ENCODE measurements at regions not wholly inside any gene's neighbourhood (a gene's known extent, or its start where the extent isn't known, plus 50 kb on each side); places are given as distances from the start of the nearest gene placed in this dataset.

DNA sequence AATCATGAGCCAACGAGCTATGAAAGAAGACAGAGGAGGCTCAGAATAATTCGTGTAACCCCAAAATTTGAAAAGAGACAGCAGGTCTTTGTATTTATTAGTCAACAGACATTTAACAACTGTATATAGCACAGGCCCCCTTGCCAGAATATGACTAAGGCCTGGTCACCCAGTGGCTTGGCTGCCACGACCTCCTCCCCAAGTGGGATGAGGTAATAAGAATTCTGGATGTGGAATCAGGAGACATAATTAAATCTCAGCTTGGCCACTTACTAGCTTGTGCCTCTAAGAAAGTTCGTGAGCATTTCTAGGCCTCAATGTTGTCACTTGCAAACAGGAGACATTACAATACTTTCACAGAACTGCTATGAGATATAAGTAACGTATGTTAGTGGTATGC is 134.2 kb upstream of the TNFSF4 start:
- H3K27ac ChIP-seq (ENCODE audit: low read length), result no peak overlapping the region
- no TSS peak for BruUV-seq (replicated peaks)

DNA sequence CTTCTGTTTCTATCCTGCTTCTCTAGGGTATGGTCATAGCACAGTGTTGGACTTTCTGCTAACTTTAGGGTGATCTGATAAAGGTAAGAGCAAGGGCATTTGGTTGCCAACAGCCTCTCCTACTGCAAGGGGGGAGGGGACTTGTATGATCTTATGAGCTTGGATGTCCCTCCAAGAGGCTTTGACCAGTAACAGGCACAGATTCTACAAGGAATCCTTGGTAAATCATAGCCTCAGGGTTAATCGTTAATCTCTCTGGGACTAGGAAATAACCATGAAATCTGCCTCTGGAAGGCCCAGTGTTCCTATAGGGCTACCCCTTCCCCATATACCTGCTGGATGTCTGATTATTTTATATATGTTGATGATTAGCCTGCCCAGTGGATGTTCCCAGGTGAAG is 134.8 kb upstream of the TNFSF4 start:
- Histone ChIP-seq H3K9me3 (ENCODE audit: control insufficient read depth, insufficient read depth, low read depth, low read length) (no peaks in the 10 kb centered on the region), H3K27me3 (ENCODE audit: control insufficient read depth, insufficient read depth, low read length) (no peaks in the 10 kb centered on the region), H3K4me3 (ENCODE audit: low read depth in 2 of 2, low read length in 2 of 2) (no peak overlapping the region), H3K36me3 (ENCODE audit: control insufficient read depth, insufficient read depth, low read length) (no peaks in the 10 kb centered on the region), H3K27ac (ENCODE audit: low read length) (no peak overlapping the region), H3K4me1 (ENCODE audit: control insufficient read depth, insufficient read depth, low read length) (no peaks in the 10 kb centered on the region)
- TF ChIP-seq, protein P1, sequence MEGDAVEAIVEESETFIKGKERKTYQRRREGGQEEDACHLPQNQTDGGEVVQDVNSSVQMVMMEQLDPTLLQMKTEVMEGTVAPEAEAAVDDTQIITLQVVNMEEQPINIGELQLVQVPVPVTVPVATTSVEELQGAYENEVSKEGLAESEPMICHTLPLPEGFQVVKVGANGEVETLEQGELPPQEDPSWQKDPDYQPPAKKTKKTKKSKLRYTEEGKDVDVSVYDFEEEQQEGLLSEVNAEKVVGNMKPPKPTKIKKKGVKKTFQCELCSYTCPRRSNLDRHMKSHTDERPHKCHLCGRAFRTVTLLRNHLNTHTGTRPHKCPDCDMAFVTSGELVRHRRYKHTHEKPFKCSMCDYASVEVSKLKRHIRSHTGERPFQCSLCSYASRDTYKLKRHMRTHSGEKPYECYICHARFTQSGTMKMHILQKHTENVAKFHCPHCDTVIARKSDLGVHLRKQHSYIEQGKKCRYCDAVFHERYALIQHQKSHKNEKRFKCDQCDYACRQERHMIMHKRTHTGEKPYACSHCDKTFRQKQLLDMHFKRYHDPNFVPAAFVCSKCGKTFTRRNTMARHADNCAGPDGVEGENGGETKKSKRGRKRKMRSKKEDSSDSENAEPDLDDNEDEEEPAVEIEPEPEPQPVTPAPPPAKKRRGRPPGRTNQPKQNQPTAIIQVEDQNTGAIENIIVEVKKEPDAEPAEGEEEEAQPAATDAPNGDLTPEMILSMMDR (IDR thresholded peaks at IDR 0.05), result no peak
- TF ChIP-seq POLR2AphosphoS5 (IDR thresholded peaks at IDR 0.05; ENCODE audit: low read depth, low read length) (no peak), SIN3A (IDR thresholded peaks at IDR 0.05; ENCODE audit: borderline replicate concordance, insufficient read depth, low read depth, low read length) (no peak), TCF7L2 (IDR thresholded peaks at IDR 0.05; ENCODE audit: low read depth, low read length) (no peak)
- TF ChIP-seq, protein P2, sequence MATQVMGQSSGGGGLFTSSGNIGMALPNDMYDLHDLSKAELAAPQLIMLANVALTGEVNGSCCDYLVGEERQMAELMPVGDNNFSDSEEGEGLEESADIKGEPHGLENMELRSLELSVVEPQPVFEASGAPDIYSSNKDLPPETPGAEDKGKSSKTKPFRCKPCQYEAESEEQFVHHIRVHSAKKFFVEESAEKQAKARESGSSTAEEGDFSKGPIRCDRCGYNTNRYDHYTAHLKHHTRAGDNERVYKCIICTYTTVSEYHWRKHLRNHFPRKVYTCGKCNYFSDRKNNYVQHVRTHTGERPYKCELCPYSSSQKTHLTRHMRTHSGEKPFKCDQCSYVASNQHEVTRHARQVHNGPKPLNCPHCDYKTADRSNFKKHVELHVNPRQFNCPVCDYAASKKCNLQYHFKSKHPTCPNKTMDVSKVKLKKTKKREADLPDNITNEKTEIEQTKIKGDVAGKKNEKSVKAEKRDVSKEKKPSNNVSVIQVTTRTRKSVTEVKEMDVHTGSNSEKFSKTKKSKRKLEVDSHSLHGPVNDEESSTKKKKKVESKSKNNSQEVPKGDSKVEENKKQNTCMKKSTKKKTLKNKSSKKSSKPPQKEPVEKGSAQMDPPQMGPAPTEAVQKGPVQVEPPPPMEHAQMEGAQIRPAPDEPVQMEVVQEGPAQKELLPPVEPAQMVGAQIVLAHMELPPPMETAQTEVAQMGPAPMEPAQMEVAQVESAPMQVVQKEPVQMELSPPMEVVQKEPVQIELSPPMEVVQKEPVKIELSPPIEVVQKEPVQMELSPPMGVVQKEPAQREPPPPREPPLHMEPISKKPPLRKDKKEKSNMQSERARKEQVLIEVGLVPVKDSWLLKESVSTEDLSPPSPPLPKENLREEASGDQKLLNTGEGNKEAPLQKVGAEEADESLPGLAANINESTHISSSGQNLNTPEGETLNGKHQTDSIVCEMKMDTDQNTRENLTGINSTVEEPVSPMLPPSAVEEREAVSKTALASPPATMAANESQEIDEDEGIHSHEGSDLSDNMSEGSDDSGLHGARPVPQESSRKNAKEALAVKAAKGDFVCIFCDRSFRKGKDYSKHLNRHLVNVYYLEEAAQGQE (IDR thresholded peaks at IDR 0.05; ENCODE audit: insufficient read depth in 1 of 2, low read depth in 2 of 2, low read length in 1 of 2), result no peak
- intact Hi-C loops (cut with micrococcal nuclease; ENCODE audit: unreplicated experiment), result no loop called here
- no TSS peak for BruUV-seq (replicated peaks)
- CTCF ChIA-PET, result no interaction called here
- in situ Hi-C loops (cut with HindIII; ENCODE audit: low pct_unique_long_range_greater_than_20kb, low sequenced_read_pairs), result no loop called here
- POLR2A ChIA-PET, result no interaction called here
- DNase-seq (ENCODE audit: low read depth, low spot score), result no peak
- no peak for ATAC-seq

More for the DNA sequence above, 134.2 kb upstream of the TNFSF4 start:
- no peaks in the 10 kb centered on the region for H3K9me3 ChIP-seq (ENCODE audit: control insufficient read depth, insufficient read depth, low read depth, low read length)
- ChIA-PET POLR2A (no interaction called here), CTCF (no interaction called here)
- no peaks in the 10 kb centered on the region for H3K4me1 ChIP-seq (ENCODE audit: control insufficient read depth, insufficient read depth, low read length)
- DNase-seq (ENCODE audit: low read depth, low spot score), result no peak
- H3K27me3 ChIP-seq (ENCODE audit: control insufficient read depth, insufficient read depth, low read length), result no peaks in the 10 kb centered on the region
- no peak for TF ChIP-seq TCF7L2 (IDR thresholded peaks at IDR 0.05; ENCODE audit: low read depth, low read length)
- TF ChIP-seq SIN3A (IDR thresholded peaks at IDR 0.05; ENCODE audit: borderline replicate concordance, insufficient read depth, low read depth, low read length), result no peak
- TF ChIP-seq POLR2AphosphoS5 (IDR thresholded peaks at IDR 0.05; ENCODE audit: low read depth, low read length), result no peak
- in situ Hi-C loops (cut with HindIII; ENCODE audit: low pct_unique_long_range_greater_than_20kb, low sequenced_read_pairs) (no loop called here), intact Hi-C loops (cut with micrococcal nuclease; ENCODE audit: unreplicated experiment) (no loop called here)
- ATAC-seq, result no peak
- H3K4me3 ChIP-seq (ENCODE audit: low read depth in 2 of 2, low read length in 2 of 2), result no peak overlapping the region
- no peaks in the 10 kb centered on the region for H3K36me3 ChIP-seq (ENCODE audit: control insufficient read depth, insufficient read depth, low read length)

DNA sequence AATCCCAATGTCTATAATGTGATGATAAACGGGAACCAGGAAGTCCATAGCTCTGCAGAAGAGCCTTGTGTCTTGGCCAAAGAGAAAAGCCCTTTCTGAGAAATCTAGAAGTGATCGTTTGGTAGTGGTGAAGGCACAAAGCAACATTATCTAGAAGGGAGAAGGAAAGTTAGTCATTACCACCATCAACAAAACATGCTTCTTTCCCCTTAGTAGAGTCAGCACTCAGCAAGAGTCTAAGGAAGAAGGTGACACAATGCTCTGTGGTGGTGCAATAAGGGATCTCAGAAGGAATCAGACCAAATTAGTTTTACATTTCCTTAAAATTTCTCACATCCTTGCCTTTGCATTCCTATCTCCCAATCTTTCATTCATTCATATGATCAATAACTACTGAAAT is 134.4 kb upstream of the PRDX6 start:
- no peak overlapping the region for H3K4me3 ChIP-seq (ENCODE audit: low read depth in 2 of 2, low read length in 2 of 2)
- ATAC-seq (no peak), DNase-seq (ENCODE audit: low read depth, low spot score) (no peak)
- no peaks in the 10 kb centered on the region for H3K9me3 ChIP-seq (ENCODE audit: control insufficient read depth, insufficient read depth, low read depth, low read length)
- in situ Hi-C loops (cut with HindIII; ENCODE audit: low pct_unique_long_range_greater_than_20kb, low sequenced_read_pairs), result no loop called here
- H3K4me1 ChIP-seq (ENCODE audit: control insufficient read depth, insufficient read depth, low read length), result no peaks in the 10 kb centered on the region
- no TSS peak for BruUV-seq (replicated peaks)
- ChIA-PET CTCF (no interaction called here), POLR2A (no interaction called here)
- intact Hi-C loops (cut with micrococcal nuclease; ENCODE audit: unreplicated experiment), result no loop called here
- H3K36me3 ChIP-seq (ENCODE audit: control insufficient read depth, insufficient read depth, low read length), result no peaks in the 10 kb centered on the region
- TF ChIP-seq, protein P2 (IDR thresholded peaks at IDR 0.05; ENCODE audit: insufficient read depth in 1 of 2, low read depth in 2 of 2, low read length in 1 of 2), result no peak
- TF ChIP-seq, protein P1 (IDR thresholded peaks at IDR 0.05), result no peak
- TF ChIP-seq SIN3A (IDR thresholded peaks at IDR 0.05; ENCODE audit: borderline replicate concordance, insufficient read depth, low read depth, low read length) (no peak), POLR2AphosphoS5 (IDR thresholded peaks at IDR 0.05; ENCODE audit: low read depth, low read length) (no peak)
- H3K27ac ChIP-seq (ENCODE audit: low read length), result no peak overlapping the region
- no peaks in the 10 kb centered on the region for H3K27me3 ChIP-seq (ENCODE audit: control insufficient read depth, insufficient read depth, low read length)
